H4 (cell line): ENCODE measurements at regions not wholly inside any gene's neighbourhood (a gene's known extent, or its start where the extent isn't known, plus 50 kb on each side); places are given as distances from the start of the nearest gene placed in this dataset.
"Not testable (repeated sequence)": the region's sequence is repeated elsewhere in the genome, so short reads cannot be mapped to it uniquely, and the experiment has no call there.

Experiments used
- DNase-seq: peaks from one replicate; pipeline ENCODE4 v3.0.0-alpha.2; 2015; ENCODE audit warnings: low spot score

DNA sequence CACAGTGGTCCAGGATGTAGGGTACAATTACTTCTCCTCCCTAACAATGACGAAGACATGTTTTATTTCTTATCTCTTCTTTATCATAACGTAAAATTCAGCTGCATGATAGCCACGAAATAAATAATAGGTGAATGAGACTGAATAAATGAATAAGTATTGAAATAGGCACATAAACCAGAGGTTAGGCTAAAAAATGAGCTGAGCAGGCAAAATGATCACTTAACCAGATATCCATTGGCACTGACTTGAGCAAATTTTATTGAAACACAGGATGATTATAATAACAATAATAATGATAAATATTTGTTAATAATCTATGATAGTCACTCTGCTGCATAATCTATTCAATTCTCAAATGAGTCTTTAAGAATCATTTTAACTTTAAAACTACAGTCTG lies 506.9 kb upstream of the ZNF804A start:
- DNase-seq: no peak

DNA sequence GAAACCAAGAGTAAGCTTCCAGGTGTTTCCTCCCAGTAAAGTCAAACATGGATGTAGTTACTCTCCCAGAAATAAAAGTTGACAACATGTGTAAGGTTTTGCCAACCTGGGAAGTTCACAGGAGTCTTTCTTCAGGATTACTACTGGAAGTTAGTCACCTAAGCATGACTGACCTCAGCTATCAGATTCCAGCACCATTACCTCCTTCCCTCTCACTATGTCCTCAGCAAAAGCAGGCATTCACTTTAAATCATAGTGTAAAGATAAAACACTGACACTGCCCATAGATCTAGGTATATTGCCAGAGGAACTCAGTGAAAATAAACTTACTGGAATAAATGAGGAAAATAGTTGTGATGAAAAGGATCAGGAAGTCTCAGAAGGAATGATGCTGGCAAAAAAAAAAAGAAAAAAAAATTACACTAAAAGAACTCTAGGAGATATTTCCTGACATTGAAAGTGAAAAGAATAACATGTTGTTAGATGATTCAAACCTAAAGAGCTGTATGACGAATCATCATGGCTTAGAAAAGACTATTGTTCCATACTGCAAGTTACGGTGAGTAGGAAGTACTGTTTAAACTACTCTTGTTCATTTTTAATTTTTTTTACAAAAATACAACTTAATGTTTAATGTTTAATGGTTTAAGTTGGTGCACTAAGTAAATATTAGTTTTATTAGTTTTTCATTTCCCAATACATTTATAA lies 484.5 kb upstream of the ZNF804A start:
- DNase-seq: no peak

GRCh38 chr2:184114439-184114838 lies 483.9 kb upstream of the ZNF804A start:
- DNase-seq: no peak

GRCh38 chr2:184119989-184120800 lies 478.1 kb upstream of the ZNF804A start:
- no peak for DNase-seq

DNA sequence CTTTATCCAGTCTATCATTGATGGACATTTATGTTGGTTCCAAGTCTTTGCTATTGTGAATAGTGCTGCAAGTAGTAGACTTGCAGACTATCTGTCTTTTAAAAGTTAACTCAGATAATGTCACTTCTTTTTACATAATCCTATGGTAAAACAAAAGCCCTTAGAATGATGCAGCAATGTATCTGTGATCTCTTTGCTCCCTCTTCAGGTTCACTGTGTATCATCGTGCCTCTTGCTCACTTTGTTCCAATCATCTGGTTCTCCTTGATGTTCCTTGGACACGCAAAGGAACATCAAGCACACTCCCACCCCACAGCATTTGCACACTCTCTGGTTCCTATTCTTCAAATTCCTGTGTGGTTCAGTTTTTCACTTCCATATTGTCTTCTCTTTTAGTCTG lies 472.5 kb upstream of the ZNF804A start:
- no peak for DNase-seq

GRCh38 chr2:184129073-184129472 lies 469.3 kb upstream of the ZNF804A start:
- DNase-seq: no peak

- no peak for DNase-seq
Measured at GRCh38 chr2:184137955-184138354, 460.4 kb upstream of the ZNF804A start.

DNA sequence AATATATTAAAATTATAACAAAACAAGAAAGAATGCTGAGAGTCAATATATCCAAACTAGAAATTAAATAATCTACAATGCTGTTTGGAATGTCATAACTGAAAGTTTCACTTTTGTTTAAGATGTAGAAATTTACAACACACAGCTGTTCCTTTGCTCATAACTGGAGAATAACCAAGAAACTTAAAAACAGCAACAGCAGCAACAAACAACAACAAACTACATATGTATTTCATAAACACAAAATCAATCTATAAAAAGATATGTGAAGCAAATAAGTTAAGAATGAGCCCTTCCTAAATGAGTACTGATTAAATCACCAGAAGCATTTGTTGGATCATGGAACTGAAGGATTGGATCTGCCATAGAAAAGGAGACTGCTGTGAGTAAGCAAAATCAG lies 456.5 kb upstream of the ZNF804A start:
- DNase-seq: no peak

DNA sequence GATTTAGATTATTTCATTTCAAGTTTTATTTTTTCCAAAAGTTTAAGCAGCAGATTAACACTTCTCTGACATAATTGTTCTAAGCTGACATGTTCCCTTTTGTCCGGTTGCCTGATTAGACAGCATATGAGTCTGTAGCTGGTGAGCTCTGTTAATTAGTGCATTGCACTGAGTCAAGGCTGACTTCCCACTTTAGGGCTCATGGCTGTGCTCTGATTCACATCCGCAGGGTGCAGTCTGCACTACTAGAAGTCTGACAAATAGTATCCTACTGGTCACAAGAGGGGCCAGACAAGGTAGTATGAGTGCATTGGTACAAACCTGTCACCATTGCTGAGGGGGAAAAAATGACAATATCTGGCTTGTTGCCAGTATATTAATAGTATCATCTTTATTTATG lies 443.9 kb upstream of the ZNF804A start:
- DNase-seq: no peak

DNA sequence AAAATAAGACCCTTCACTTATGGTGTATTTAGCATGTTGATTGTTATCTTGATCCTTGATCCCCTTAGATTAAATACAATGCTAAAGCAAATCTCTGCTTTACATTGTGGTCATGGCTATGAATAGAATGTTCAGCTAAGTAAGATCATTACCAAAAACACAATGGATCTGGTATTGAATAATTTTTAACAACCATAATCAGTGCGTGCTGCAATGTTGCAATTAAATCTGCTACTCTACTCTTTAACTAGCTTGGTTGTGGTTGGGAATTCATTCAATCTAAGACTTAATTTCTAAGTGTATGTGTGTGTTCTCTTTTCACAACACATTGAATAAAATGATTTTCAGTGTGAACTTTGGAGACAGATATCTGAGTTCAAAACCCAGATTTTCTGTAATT lies 442.5 kb upstream of the ZNF804A start:
- DNase-seq: no peak

- DNase-seq: no peak
Measured at GRCh38 chr2:184157141-184157540, 441.2 kb upstream of the ZNF804A start.

DNA sequence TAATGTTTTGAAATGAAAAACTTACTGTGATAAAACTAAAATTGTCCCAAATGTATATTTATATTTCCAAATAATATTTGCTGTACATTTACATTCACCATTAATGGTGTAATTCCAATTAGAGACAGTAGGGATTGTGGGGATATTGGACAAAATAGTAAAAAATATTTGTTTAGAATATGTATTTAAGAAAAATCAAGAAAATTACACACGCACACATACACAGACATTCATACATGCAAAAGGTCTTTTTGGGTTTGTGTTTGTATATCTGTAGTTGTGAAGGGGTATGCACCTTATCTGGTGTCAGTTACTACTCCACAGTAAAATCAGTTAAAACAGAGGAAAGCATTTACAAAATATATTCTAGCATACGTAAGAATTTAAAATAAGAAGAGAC lies 435.9 kb upstream of the ZNF804A start:
- no peak for DNase-seq

DNA sequence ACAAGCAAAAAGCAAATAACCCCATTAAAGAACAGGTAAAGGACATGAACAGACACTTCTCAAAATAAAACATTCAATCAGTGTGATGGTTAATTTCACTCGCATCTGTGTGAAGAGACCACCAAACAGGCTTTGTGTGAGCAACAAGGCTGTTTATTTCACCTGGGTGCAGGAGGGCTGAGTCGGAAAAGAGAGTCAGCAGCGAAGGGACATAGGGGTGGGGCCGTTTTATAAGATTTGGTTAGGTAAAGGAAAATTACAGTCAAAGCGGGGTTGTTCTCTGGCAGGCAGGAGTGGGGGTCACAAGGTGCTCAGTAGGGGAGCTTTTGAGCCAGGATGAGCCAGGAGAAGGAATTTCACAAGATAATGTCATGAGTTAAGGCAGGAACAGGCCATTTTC lies 429.5 kb upstream of the ZNF804A start:
- DNase-seq: not testable (repeated sequence)

DNA sequence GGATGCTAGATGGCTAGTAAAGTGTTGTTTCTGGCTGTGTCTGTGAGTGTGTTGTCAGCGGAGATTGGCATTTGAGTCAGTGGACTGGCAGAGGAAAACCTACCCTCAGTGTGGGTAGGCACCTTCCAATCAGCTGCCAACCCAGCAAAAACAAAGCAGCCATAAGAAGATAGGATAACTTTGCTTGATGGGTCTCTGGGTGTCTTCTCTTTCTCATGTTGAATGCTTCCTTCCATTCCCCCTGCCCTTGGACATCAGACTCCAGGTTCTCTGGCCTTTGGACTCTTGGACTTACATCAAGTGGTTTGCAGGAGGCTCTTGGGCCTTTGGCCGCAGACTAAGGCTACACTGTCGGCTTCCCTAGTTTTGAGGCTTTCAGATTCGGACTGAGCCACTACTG lies 429.0 kb upstream of the ZNF804A start:
- no peak for DNase-seq

DNA sequence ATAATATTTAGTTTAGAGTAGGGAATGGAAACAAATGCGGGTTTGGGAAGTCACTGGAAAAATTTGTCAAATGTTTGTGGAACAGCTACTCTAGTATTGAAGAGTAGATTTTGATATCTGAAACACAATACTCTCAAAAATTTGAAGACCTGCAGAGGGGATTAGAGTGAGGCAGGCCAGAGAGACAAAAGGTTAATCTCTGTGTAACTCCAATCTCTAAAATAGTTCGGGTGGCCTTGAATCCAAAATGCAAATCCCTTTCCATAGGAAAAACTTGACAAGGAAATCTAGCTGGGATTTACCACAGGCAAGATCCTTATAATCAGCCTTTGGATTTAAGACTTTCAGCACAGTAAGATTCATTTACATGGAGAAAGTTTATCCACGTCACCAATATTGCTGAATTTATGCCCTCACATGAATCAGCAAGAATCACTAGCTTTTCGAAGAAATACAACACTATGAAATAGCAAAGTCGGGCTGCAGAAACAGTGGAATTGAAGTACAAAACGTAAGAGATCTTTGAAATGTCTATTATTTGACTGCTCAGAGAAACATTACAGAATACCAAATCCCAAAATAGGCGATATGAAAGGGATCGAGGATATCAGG lies 423.7 kb upstream of the ZNF804A start:
- DNase-seq: no peak

DNA sequence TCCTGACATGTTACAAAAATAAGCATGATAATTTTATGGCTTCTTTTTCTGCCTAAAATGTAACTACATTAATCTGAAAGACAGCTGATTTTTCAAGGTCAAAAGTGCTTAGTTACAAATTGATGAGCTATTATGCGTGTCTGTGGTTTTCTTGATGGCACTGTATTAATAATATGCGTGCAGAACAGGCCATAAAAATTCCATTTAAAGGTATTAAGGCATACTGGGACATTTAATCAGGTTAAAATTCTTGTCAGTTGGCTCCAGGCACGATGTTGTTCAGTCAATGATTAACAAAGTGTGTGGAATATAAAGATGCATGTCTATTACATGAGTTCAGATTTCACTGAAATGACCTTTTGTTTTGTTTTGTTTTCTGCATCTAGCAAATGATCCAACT lies 420.1 kb upstream of the ZNF804A start:
- no peak for DNase-seq

- DNase-seq: no peak
Measured at GRCh38 chr2:184186436-184186835, 411.9 kb upstream of the ZNF804A start.

- DNase-seq: no peak
Measured at GRCh38 chr2:184187421-184187971, 410.8 kb upstream of the ZNF804A start.

GRCh38 chr2:184190725-184191124 lies 407.6 kb upstream of the ZNF804A start:
- no peak for DNase-seq

DNA sequence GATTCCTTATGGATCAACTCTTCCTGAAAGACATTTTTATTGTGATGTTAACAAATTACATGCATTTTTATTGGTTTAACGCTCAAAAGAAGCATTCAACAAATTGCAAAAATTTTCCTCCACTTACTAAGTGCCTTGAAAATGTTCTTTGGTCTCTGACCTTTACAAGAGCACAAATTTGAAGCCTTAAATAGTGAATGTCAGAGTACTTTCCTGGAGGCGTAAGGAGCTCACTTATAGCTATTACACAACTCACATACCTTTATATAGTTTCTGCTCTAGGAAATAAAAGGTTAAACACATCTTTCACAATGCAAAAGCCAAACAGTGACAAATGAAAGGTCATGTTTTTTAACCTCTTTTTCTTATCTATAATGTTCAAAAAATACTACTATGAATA lies 405.7 kb upstream of the ZNF804A start:
- DNase-seq: no peak

- DNase-seq: no peak
Measured at GRCh38 chr2:184197413-184197812, 400.9 kb upstream of the ZNF804A start.

- not testable (repeated sequence) for DNase-seq
Measured at GRCh38 chr2:184198791-184199190, 399.5 kb upstream of the ZNF804A start.

GRCh38 chr2:184199274-184199673 lies 399.1 kb upstream of the ZNF804A start:
- no peak for DNase-seq
